Vagina (tissue), 2 donors: ENCODE measurements at regions not wholly inside any gene's neighbourhood (a gene's known extent, or its start where the extent isn't known, plus 50 kb on each side); places are given as distances from the start of the nearest gene placed in this dataset.

Source experiments
- CTCF ChIP-seq, 3 experiments: fragments of 450-650 bp in 2 of 3; fragments of 200-600 bp in 1 of 3; sonication (generic) in 1 of 3; IDR thresholded peaks; one replicate each; pipeline ENCODE4 v1.5.1; 2017 to 2019; ENCODE audit warnings: antibody characterized with exemption in 3 of 3, mild to moderate bottlenecking in 2 of 3, moderate library complexity in 2 of 3
- POLR2AphosphoS5 ChIP-seq, 2 donors: sonication (generic); formaldehyde crosslinking; IDR thresholded peaks; one replicate each; pipeline ENCODE4 v1.9.0; 2017; ENCODE audit warnings: antibody characterized with exemption in 2 of 2, mild to moderate bottlenecking in 2 of 2, low read depth in 1 of 2; ENCODE audit not compliant: insufficient read depth in 1 of 2

- TF ChIP-seq POLR2AphosphoS5 (IDR thresholded peaks at IDR 0.05; ENCODE audit: insufficient read depth in 1 of 2, low read depth in 1 of 2) (no peak), CTCF (IDR thresholded peaks at IDR 0.05) (no peak)
Observed at GRCh38 chr3:82044930-82045705, 283.7 kb upstream of the GBE1 start.
